ENCODE measurements at regions not wholly inside any gene's neighbourhood (a gene's known extent, or its start where the extent isn't known, plus 50 kb on each side); places are given as distances from the start of the nearest gene placed in this dataset.

DNA sequence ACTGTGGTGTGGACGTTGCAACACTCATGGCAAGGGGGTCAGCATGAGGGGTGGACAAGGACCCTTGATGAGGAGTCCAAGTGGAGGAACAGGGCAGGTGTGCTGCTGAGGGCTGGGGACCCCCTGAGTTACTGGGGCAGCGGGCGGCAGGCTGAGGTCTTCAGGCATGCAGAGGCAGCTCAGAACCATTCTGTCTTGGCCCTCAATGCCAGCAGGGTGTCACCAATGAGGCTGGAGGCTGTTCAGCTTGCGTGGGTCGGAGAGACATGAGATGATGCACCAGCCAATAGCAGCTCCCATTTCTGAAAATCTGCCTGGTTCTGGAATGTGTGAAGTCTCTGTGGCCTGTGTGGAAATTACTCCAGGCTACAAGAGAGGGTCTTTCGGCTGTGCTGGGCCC is 105.4 kb downstream of the INHBB start:
- DNase-seq (ENCODE audit: insufficient read length, low spot score): no peak

DNA sequence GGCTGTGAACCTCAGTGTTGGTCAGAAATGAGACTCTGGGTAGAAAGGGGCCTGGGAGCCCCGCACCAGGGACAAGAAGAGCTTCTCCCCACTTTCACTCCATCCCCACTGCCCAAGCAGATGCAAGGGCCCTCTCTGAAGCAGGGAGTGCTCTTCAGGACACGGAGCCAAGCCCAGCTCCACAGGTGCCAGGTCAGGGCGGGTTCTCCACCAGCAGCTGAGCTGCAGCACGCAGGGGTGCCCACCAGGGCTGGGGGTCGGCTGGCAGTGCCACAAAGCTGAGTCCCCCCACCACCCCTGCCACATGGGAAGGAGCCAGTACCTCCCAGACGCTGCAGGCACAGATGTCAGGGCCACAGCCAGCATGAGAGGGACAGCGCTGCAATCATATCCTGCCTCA is 106.2 kb downstream of the INHBB start:
- DNase-seq (ENCODE audit: insufficient read length, low spot score): no peak
- no peak for FAIRE-seq
- TF ChIP-seq POLR2A (IDR thresholded peaks at IDR 0.05; ENCODE audit: low read depth, low read length) (no peak), POLR2AphosphoS5 (IDR thresholded peaks at IDR 0.05; ENCODE audit: low read depth, low read length) (no peak), PAX5 (IDR thresholded peaks at IDR 0.05; ENCODE audit: insufficient read depth, low read length, severe bottlenecking) (no peak), POU2F2 (IDR thresholded peaks at IDR 0.05; ENCODE audit: low read depth, low read length) (no peak), SPI1 (IDR thresholded peaks at IDR 0.05; ENCODE audit: low read depth, low read length) (no peak), TAF1 (IDR thresholded peaks at IDR 0.05; ENCODE audit: low read depth, low read length) (no peak)

More for the DNA sequence above, 105.4 kb downstream of the INHBB start:
- TF ChIP-seq SPI1 (IDR thresholded peaks at IDR 0.05; ENCODE audit: low read depth, low read length): no peak
- TF ChIP-seq POLR2A (IDR thresholded peaks at IDR 0.05; ENCODE audit: low read depth, low read length): no peak
- TF ChIP-seq POLR2AphosphoS5 (IDR thresholded peaks at IDR 0.05; ENCODE audit: low read depth, low read length): no peak
- no peak for TF ChIP-seq PAX5 (IDR thresholded peaks at IDR 0.05; ENCODE audit: insufficient read depth, low read length, severe bottlenecking)
- no peak for TF ChIP-seq TAF1 (IDR thresholded peaks at IDR 0.05; ENCODE audit: low read depth, low read length)
- TF ChIP-seq POU2F2 (IDR thresholded peaks at IDR 0.05; ENCODE audit: low read depth, low read length): no peak
- FAIRE-seq: no peak

DNA sequence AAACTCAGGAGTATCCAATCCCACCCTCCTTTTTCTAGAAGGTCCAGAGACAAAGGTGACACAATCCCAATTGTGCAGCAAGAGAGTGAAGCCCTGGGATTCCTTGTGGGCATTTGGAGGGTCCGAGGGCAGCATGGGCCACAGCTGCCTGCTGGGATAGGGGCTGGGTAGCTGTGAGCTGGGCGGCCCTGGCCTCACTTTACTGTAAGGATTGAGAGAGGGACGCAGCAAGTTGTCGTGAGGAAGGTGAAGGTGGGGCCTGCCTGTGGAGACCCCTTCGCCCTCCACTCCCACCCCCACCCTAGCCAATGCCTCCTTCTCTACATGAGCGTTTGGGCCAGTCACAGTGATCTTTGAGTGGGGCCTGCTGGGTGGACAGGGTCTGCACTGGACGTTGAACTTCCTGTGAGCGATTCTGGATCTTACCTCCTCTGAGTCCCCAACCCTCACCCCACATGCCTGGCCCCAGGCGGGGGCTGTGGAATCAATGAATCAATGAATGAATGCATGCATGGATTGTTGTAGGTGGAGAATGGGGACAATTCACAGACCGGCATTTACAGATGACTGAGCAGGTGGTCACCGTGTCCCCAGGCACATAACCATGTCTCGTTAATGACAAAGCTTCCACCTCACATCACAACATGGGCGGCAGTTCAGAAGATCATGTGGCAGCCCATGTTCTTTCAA is 107.2 kb downstream of the INHBB start:
- no peak for TF ChIP-seq TAF1 (IDR thresholded peaks at IDR 0.05; ENCODE audit: low read depth, low read length)
- no peak for TF ChIP-seq SPI1 (IDR thresholded peaks at IDR 0.05; ENCODE audit: low read depth, low read length)
- TF ChIP-seq PAX5 (IDR thresholded peaks at IDR 0.05; ENCODE audit: insufficient read depth, low read length, severe bottlenecking): no peak
- no peak for TF ChIP-seq POU2F2 (IDR thresholded peaks at IDR 0.05; ENCODE audit: low read depth, low read length)
- no peak for TF ChIP-seq POLR2AphosphoS5 (IDR thresholded peaks at IDR 0.05; ENCODE audit: low read depth, low read length)
- FAIRE-seq: no peak
- no peak for DNase-seq (ENCODE audit: insufficient read length, low spot score)

DNA sequence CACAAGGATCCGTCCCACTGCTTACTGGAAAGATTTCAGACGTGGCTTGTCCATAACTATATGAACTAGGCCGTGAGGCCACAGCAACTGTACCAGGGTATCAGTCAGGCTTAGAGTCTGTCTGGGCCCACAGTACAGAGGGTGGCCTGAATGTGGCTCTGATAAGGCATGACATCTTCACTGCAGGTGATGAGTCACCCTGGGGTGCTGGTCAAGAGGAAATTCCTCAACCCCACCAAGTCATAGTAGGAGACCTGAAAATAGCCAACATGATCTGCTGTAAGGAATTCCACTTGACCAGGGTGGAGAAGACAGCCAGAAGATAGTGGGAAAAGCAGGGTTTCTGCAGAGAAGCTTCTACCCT is 107.7 kb downstream of the INHBB start:
- no peak for FAIRE-seq
- DNase-seq (ENCODE audit: insufficient read length, low spot score): no peak
- TF ChIP-seq TAF1 (IDR thresholded peaks at IDR 0.05; ENCODE audit: low read depth, low read length): no peak
- no peak for TF ChIP-seq PAX5 (IDR thresholded peaks at IDR 0.05; ENCODE audit: insufficient read depth, low read length, severe bottlenecking)
- no peak for TF ChIP-seq POLR2AphosphoS5 (IDR thresholded peaks at IDR 0.05; ENCODE audit: low read depth, low read length)
- TF ChIP-seq SPI1 (IDR thresholded peaks at IDR 0.05; ENCODE audit: low read depth, low read length): no peak
- TF ChIP-seq POLR2A (IDR thresholded peaks at IDR 0.05; ENCODE audit: low read depth, low read length): no peak
- no peak for TF ChIP-seq POU2F2 (IDR thresholded peaks at IDR 0.05; ENCODE audit: low read depth, low read length)

DNA sequence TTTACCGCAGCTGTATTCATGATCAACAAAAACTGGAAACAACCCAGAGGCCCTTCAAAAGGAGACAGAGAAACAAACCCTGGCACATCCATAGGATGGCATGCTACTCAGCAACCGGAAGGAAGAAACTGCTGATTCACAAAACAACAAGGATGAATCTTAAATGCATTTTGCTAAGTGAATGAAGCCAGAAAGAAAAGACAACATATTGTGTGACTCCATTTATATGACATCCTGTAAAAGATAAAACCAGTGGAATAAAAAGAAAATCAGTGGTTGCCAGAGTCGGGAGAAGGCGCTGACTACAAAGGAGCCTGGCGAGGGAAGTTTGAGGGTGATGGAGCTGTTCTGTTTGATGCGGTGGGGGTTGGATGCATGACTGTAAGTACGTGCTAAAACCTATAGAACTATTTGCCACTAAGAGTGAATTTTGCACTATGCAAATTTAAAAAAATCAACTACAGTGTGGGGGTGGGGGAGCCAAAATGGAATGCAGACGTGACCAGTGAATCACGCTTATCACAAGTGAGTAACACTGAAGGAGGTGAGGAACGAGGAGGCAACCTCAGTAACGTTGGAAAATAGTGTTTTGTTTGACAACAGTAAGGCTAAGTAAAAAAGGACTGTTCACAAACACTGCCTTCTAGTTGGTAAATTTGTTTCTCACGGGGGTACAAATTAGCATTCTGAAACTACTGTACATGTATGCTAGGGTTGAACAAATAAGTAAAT is 108.9 kb downstream of the INHBB start:
- TF ChIP-seq POLR2A (IDR thresholded peaks at IDR 0.05; ENCODE audit: low read depth, low read length) (no peak), PAX5 (IDR thresholded peaks at IDR 0.05; ENCODE audit: insufficient read depth, low read length, severe bottlenecking) (no peak), POLR2AphosphoS5 (IDR thresholded peaks at IDR 0.05; ENCODE audit: low read depth, low read length) (no peak), TAF1 (IDR thresholded peaks at IDR 0.05; ENCODE audit: low read depth, low read length) (no peak), POU2F2 (IDR thresholded peaks at IDR 0.05; ENCODE audit: low read depth, low read length) (no peak), SPI1 (IDR thresholded peaks at IDR 0.05; ENCODE audit: low read depth, low read length) (no peak)
- no peak for DNase-seq (ENCODE audit: insufficient read length, low spot score)
- no peak for FAIRE-seq

DNA sequence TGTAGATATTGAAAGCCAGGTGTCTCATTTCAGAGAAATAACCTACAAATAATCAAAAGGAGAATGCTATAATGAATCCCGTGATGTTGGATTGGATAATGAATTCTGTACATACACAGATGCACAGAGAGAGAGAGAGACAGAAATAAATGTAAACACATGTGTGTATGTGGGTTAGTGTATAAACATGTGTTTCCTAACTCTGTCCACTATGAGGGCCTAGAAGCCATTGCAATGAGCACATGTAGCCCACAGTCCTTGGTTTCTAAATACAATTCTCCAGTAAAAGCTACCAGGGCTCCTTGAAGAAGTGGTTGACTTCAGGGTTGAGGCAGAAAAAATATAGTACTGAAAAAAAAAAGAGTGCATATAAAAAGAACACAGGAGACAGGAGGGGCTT is 109.5 kb downstream of the INHBB start:
- TF ChIP-seq POLR2A (IDR thresholded peaks at IDR 0.05; ENCODE audit: low read depth, low read length) (no peak), POU2F2 (IDR thresholded peaks at IDR 0.05; ENCODE audit: low read depth, low read length) (no peak), PAX5 (IDR thresholded peaks at IDR 0.05; ENCODE audit: insufficient read depth, low read length, severe bottlenecking) (no peak), TAF1 (IDR thresholded peaks at IDR 0.05; ENCODE audit: low read depth, low read length) (no peak), SPI1 (IDR thresholded peaks at IDR 0.05; ENCODE audit: low read depth, low read length) (no peak), POLR2AphosphoS5 (IDR thresholded peaks at IDR 0.05; ENCODE audit: low read depth, low read length) (no peak)
- DNase-seq (ENCODE audit: insufficient read length, low spot score): no peak
- FAIRE-seq: no peak

DNA sequence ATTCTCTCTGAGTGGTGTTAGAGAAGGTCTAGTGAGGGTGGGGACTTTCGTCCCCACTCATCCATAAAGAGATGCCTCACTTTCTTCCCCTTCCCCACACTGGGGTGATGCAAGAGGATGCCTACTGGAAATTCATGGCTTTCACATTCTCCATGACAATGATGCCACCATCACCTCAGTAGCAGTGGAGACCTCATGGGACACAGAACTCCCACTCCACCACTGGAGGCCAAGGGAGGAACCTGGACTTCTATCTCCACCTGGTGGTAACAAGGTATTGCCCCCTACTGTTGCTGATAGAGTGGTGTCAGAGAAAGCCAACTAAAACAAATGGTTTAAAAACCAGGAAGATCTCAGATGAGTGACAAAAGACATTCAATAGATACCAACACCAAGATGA is 110.9 kb downstream of the INHBB start:
- no peak for FAIRE-seq
- DNase-seq (ENCODE audit: insufficient read length, low spot score): no peak

DNA sequence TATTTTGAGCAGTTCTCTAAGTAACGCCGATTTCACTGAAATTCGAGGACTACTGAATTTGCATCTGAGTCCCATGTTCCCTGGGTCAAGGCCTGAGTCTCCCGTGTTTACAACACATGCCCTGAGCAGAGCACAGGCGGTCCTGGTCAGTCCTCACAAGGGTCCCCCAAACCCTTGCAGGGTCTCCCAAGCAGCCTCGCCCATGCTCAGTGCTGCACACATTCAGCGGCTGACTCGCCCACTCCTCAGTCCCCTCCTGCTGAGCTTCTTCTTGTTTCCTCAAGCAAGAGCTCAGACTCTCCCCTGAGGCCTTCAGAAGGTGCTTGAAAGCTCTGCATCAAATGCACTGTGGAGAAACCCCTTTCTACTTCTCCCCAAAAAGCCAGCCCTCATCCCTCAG is 114.6 kb downstream of the INHBB start:
- no peak for FAIRE-seq
- TF ChIP-seq POU2F2 (IDR thresholded peaks at IDR 0.05; ENCODE audit: low read depth, low read length) (no peak), POLR2A (IDR thresholded peaks at IDR 0.05; ENCODE audit: low read depth, low read length) (no peak), TAF1 (IDR thresholded peaks at IDR 0.05; ENCODE audit: low read depth, low read length) (no peak), PAX5 (IDR thresholded peaks at IDR 0.05; ENCODE audit: insufficient read depth, low read length, severe bottlenecking) (no peak), SPI1 (IDR thresholded peaks at IDR 0.05; ENCODE audit: low read depth, low read length) (no peak), POLR2AphosphoS5 (IDR thresholded peaks at IDR 0.05; ENCODE audit: low read depth, low read length) (no peak)
- no peak for DNase-seq (ENCODE audit: insufficient read length, low spot score)

More for the DNA sequence above, 110.9 kb downstream of the INHBB start:
- TF ChIP-seq POLR2AphosphoS5 (IDR thresholded peaks at IDR 0.05; ENCODE audit: low read depth, low read length) (no peak), SPI1 (IDR thresholded peaks at IDR 0.05; ENCODE audit: low read depth, low read length) (no peak), TAF1 (IDR thresholded peaks at IDR 0.05; ENCODE audit: low read depth, low read length) (no peak), POLR2A (IDR thresholded peaks at IDR 0.05; ENCODE audit: low read depth, low read length) (no peak), POU2F2 (IDR thresholded peaks at IDR 0.05; ENCODE audit: low read depth, low read length) (no peak), PAX5 (IDR thresholded peaks at IDR 0.05; ENCODE audit: insufficient read depth, low read length, severe bottlenecking) (no peak)

DNA sequence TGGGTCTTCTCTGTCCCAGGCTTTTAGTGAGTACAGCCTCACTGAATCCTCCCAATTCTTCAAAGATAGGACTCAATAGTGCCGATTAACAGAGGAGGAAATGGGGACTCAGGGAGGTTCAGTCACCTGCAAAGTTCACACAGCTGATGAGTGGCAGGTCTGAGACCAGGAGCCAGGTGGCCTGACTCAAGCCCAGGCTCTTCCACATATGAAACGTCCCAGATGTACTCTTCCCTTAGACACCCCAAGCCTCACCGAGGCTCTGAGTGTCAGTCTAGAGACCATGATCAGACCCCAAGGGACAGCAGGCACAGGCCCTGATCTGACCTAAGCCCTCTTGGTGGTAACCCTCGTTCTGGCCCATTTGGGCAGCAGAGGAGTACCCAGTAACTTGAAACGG is 115.2 kb downstream of the INHBB start:
- DNase-seq (ENCODE audit: insufficient read length, low spot score) (no peak), FAIRE-seq (no peak)
- no peak for TF ChIP-seq PAX5 (IDR thresholded peaks at IDR 0.05; ENCODE audit: insufficient read depth, low read length, severe bottlenecking)
- TF ChIP-seq TAF1 (IDR thresholded peaks at IDR 0.05; ENCODE audit: low read depth, low read length): no peak
- no peak for TF ChIP-seq POLR2A (IDR thresholded peaks at IDR 0.05; ENCODE audit: low read depth, low read length)
- no peak for TF ChIP-seq POU2F2 (IDR thresholded peaks at IDR 0.05; ENCODE audit: low read depth, low read length)
- TF ChIP-seq SPI1 (IDR thresholded peaks at IDR 0.05; ENCODE audit: low read depth, low read length): no peak
- TF ChIP-seq POLR2AphosphoS5 (IDR thresholded peaks at IDR 0.05; ENCODE audit: low read depth, low read length): no peak

Measured in GM12891 (cell line).